ENCODE measurements at regions not wholly inside any gene's neighbourhood (a gene's known extent, or its start where the extent isn't known, plus 50 kb on each side); places are given as distances from the start of the nearest gene placed in this dataset.

- intact Hi-C loops (cut with micrococcal nuclease; ENCODE audit: unreplicated experiment) = no loop called here
- CTCF ChIA-PET (ENCODE audit: low intra/inter-chr PET ratio, low total read pairs) = no interaction called here
Measured at GRCh38 chr12:33222357-33222756, 217.3 kb downstream of the SYT10 start.

More at GRCh38 chr12:33222357-33222756, 217.3 kb downstream of the SYT10 start:
- H3K36me3 ChIP-seq (replicated peaks in 1 of 2; ENCODE audit: control insufficient read depth in 1 of 2, insufficient read depth in 2 of 2, low read length in 2 of 2) = no peaks in the 10 kb centered on the region
- in situ Hi-C loops (cut with HindIII; ENCODE audit: extremely low pct_ligation_motif_present, low pct_unique_long_range_greater_than_20kb) = no loop called here
- 61% methylated on average over 3 of the region's 4 CpGs for WGBS (ENCODE audit: low lambda C conversion rate)
- no peak for DNase-seq (ENCODE audit: low spot score)
- no peaks in the 10 kb centered on the region for H3K4me1 ChIP-seq (ENCODE audit: insufficient read depth, low read length)
- H3K9ac ChIP-seq (ENCODE audit: insufficient read depth, low read depth, low read length) = no peak overlapping the region
- POLR2A ChIA-PET = no interaction called here
- no peaks in the 10 kb centered on the region for H3K79me2 ChIP-seq (ENCODE audit: insufficient read depth, low read length)
- no peak overlapping the region for H3K4me3 ChIP-seq (replicated peaks in 1 of 3; ENCODE audit: insufficient read depth in 1 of 3, low read depth in 2 of 3, low read length in 3 of 3)
- no peaks in the 10 kb centered on the region for H4K20me1 ChIP-seq (ENCODE audit: insufficient read depth, low read length)
- BruUV-seq (replicated peaks) = no TSS peak
- ATAC-seq = peak; percentile 59
- no peak for TF ChIP-seq ZBTB4 (CRISPR knock-in tag; IDR thresholded peaks at IDR 0.05; ENCODE audit: borderline replicate concordance)
- TF ChIP-seq ZBED4 (CRISPR knock-in tag; IDR thresholded peaks at IDR 0.05; ENCODE audit: borderline replicate concordance) = no peak
- no peak for TF ChIP-seq ZNF251 (CRISPR knock-in tag; IDR thresholded peaks at IDR 0.05)
- no peak for TF ChIP-seq MIXL1 (CRISPR knock-in tag; IDR thresholded peaks at IDR 0.05)
- TF ChIP-seq BCL3 (CRISPR knock-in tag; IDR thresholded peaks at IDR 0.05) = no peak
- TF ChIP-seq ZNF354B (CRISPR knock-in tag; IDR thresholded peaks at IDR 0.05) = no peak
- TF ChIP-seq ZNF891 (CRISPR knock-in tag; IDR thresholded peaks at IDR 0.05) = no peak
- no peak for TF ChIP-seq ZBTB1 (CRISPR knock-in tag; IDR thresholded peaks at IDR 0.05; ENCODE audit: borderline replicate concordance)
- no peak for TF ChIP-seq MNT (IDR thresholded peaks at IDR 0.05)
- no peak for TF ChIP-seq SIX4 (CRISPR knock-in tag; IDR thresholded peaks at IDR 0.05)
- no peak for TF ChIP-seq JUND (CRISPR knock-in tag; IDR thresholded peaks at IDR 0.05)
- TF ChIP-seq TFDP1 (CRISPR knock-in tag; IDR thresholded peaks at IDR 0.05; ENCODE audit: borderline replicate concordance) = no peak
- no peak for TF ChIP-seq ZNF343 (CRISPR knock-in tag; IDR thresholded peaks at IDR 0.05)
- no peak for TF ChIP-seq ZNF709 (CRISPR knock-in tag; IDR thresholded peaks at IDR 0.05)
- no peak for TF ChIP-seq ZEB1 (IDR thresholded peaks at IDR 0.05; ENCODE audit: insufficient replicate concordance, low read depth)
- H3K27me3 ChIP-seq (ENCODE audit: control insufficient read depth in 1 of 2, insufficient read depth in 2 of 2, low read length in 2 of 2) = no peaks in the 10 kb centered on the region
- no peak for FAIRE-seq
- H3K4me2 ChIP-seq (ENCODE audit: low read depth, low read length) = no peak overlapping the region
- H2AFZ ChIP-seq (ENCODE audit: low read length) = no peak overlapping the region
- no peak overlapping the region for H3K27ac ChIP-seq (ENCODE audit: extremely low read length, insufficient read depth, low read length)
- H3K9me3 ChIP-seq (ENCODE audit: low read length) = no peaks in the 10 kb centered on the region
